BLaER1 (cell line): ENCODE measurements at regions not wholly inside any gene's neighbourhood (a gene's known extent, or its start where the extent isn't known, plus 50 kb on each side); places are given as distances from the start of the nearest gene placed in this dataset.
"Not testable (repeated sequence)": the region's sequence is repeated elsewhere in the genome, so short reads cannot be mapped to it uniquely, and the experiment has no call there.

ENCODE experiments used
- H3K27ac ChIP-seq: shearing (Covaris generic); formaldehyde crosslinking; 2 replicates; pipeline ENCODE4 v1.8.1; 2022
- H3K27me3 ChIP-seq: shearing (Covaris generic); formaldehyde crosslinking; 2 replicates; pipeline ENCODE4 v1.8.1; 2022
- H3K36me3 ChIP-seq: shearing (Covaris generic); formaldehyde crosslinking; 2 replicates; pipeline ENCODE4 v1.8.1; 2022
- H3K4me1 ChIP-seq: shearing (Covaris generic); formaldehyde crosslinking; 2 replicates; pipeline ENCODE4 v1.8.1; 2022
- H3K4me2 ChIP-seq: shearing (Covaris generic); formaldehyde crosslinking; 2 replicates; pipeline ENCODE4 v1.8.1; 2022
- H3K4me3 ChIP-seq: shearing (Covaris generic); formaldehyde crosslinking; 2 replicates; pipeline ENCODE4 v1.8.1; 2022
- H3K9ac ChIP-seq: shearing (Covaris generic); formaldehyde crosslinking; 2 replicates; pipeline ENCODE4 v1.8.1; 2022
- H3K9me3 ChIP-seq: shearing (Covaris generic); formaldehyde crosslinking; 2 replicates; pipeline ENCODE4 v1.8.1; 2022
- H4K20me1 ChIP-seq: shearing (Covaris generic); formaldehyde crosslinking; 2 replicates; pipeline ENCODE4 v1.8.1; 2022
- Cebpa-rat ChIP-seq: shearing (Covaris generic); IDR thresholded peaks from 2 replicates; pipeline ENCODE4 v1.8.1; 2022

GRCh38 chrX:83749736-83750135, 111.2 kb upstream of the CYLC1 start:
- not testable (repeated sequence) for H3K9ac ChIP-seq, H3K4me2 ChIP-seq, H4K20me1 ChIP-seq, H3K4me1 ChIP-seq, H3K9me3 ChIP-seq, H3K4me3 ChIP-seq, H3K36me3 ChIP-seq, H3K27ac ChIP-seq
- H3K27me3 ChIP-seq = peaks cover 35% of the 10 kb centered on the region

GRCh38 chrX:83750451-83750850, 110.5 kb upstream of the CYLC1 start:
- H3K27ac ChIP-seq, H3K4me2 ChIP-seq, H3K9ac ChIP-seq, H4K20me1 ChIP-seq, H3K36me3 ChIP-seq, H3K4me1 ChIP-seq, H3K9me3 ChIP-seq, H3K4me3 ChIP-seq: not testable (repeated sequence)
- H3K27me3 ChIP-seq = peaks cover 29% of the 10 kb centered on the region

GRCh38 chrX:83759872-83760271, 101.1 kb upstream of the CYLC1 start:
- no peak overlapping the region for H3K4me3 ChIP-seq
- no peak overlapping the region for H3K27ac ChIP-seq
- no peaks in the 10 kb centered on the region for H3K9me3 ChIP-seq
- no peaks in the 10 kb centered on the region for H4K20me1 ChIP-seq
- H3K9ac ChIP-seq = no peak overlapping the region
- TF ChIP-seq Cebpa-rat = no peak
- no peak overlapping the region for H3K4me2 ChIP-seq
- peaks cover 35% of the 10 kb centered on the region for H3K27me3 ChIP-seq
- no peaks in the 10 kb centered on the region for H3K4me1 ChIP-seq
- H3K36me3 ChIP-seq = no peaks in the 10 kb centered on the region

GRCh38 chrX:83771664-83772063, 89.3 kb upstream of the CYLC1 start:
- no peaks in the 10 kb centered on the region for H3K4me1 ChIP-seq
- TF ChIP-seq Cebpa-rat = no peak
- peaks cover 71% of the 10 kb centered on the region for H3K27me3 ChIP-seq

More at GRCh38 chrX:83771664-83772063, 89.3 kb upstream of the CYLC1 start:
- H3K9ac ChIP-seq = no peak overlapping the region
- H3K4me3 ChIP-seq = no peak overlapping the region
- H4K20me1 ChIP-seq = no peaks in the 10 kb centered on the region; the same call in 1 of the 2 replicates
- no peaks in the 10 kb centered on the region for H3K36me3 ChIP-seq
- H3K9me3 ChIP-seq = no peaks in the 10 kb centered on the region
- no peak overlapping the region for H3K27ac ChIP-seq
- H3K4me2 ChIP-seq = no peak overlapping the region
